GM12878 (cell line): ENCODE measurements at regions not wholly inside any gene's neighbourhood (a gene's known extent, or its start where the extent isn't known, plus 50 kb on each side); places are given as distances from the start of the nearest gene placed in this dataset.

Experiments
- BRCA1 ChIP-seq: IDR thresholded peaks from 2 replicates; pipeline ENCODE4 v1.6.1; 2011; ENCODE audit warnings: low read depth, low read length, improper control_type of control experiment
- TF ChIP-seq, protein P1 (sequence below), 3 experiments: IDR thresholded peaks in 2 of 3; conservative IDR thresholded peaks in 1 of 3; 2 replicates each; pipeline ENCODE4 v1.5.1; 2011; ENCODE audit warnings: low read depth in 3 of 3, low read length in 3 of 3, mild to moderate bottlenecking in 3 of 3, control low read depth in 2 of 3, moderate library complexity in 2 of 3, inconsistent platforms in 1 of 3, mixed read lengths in 1 of 3; ENCODE audit not compliant: control insufficient read depth in 2 of 3, insufficient read depth in 1 of 3; ENCODE audit errors: extremely low read depth in 1 of 3

DNA sequence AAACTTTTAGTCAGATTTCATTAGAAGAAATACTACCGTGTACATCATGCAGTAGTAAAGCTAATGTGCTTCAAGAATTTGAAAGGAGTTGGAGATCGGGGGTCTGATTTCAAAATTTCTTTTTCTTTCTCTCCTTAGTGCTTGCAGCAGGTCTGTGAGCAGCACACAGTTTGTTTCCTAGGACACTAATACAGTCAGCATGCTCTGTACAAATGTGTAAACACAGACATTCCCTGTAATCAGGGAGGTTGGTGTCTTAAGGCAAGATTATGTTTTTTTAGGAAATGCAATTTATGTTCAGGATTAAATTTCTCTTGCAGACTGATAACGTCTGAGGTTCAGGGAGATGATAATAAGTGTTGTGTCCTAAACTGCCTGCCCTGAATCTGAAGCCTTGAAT, 142.7 kb downstream of the ALX1 start:
- TF ChIP-seq, protein P1, sequence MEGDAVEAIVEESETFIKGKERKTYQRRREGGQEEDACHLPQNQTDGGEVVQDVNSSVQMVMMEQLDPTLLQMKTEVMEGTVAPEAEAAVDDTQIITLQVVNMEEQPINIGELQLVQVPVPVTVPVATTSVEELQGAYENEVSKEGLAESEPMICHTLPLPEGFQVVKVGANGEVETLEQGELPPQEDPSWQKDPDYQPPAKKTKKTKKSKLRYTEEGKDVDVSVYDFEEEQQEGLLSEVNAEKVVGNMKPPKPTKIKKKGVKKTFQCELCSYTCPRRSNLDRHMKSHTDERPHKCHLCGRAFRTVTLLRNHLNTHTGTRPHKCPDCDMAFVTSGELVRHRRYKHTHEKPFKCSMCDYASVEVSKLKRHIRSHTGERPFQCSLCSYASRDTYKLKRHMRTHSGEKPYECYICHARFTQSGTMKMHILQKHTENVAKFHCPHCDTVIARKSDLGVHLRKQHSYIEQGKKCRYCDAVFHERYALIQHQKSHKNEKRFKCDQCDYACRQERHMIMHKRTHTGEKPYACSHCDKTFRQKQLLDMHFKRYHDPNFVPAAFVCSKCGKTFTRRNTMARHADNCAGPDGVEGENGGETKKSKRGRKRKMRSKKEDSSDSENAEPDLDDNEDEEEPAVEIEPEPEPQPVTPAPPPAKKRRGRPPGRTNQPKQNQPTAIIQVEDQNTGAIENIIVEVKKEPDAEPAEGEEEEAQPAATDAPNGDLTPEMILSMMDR (IDR thresholded peaks at IDR 0.05 in 2 of 3, conservative IDR thresholded peaks at IDR 0.05 in 1 of 3; ENCODE audit: control insufficient read depth in 2 of 3, extremely low read depth in 1 of 3, insufficient read depth in 1 of 3, low read depth in 3 of 3, low read length in 3 of 3) = no peak
- TF ChIP-seq BRCA1 = no peak
